ENCODE measurements at regions not wholly inside any gene's neighbourhood (a gene's known extent, or its start where the extent isn't known, plus 50 kb on each side); places are given as distances from the start of the nearest gene placed in this dataset.
"Not testable (repeated sequence)": the region's sequence is repeated elsewhere in the genome, so short reads cannot be mapped to it uniquely, and the experiment has no call there.

DNA sequence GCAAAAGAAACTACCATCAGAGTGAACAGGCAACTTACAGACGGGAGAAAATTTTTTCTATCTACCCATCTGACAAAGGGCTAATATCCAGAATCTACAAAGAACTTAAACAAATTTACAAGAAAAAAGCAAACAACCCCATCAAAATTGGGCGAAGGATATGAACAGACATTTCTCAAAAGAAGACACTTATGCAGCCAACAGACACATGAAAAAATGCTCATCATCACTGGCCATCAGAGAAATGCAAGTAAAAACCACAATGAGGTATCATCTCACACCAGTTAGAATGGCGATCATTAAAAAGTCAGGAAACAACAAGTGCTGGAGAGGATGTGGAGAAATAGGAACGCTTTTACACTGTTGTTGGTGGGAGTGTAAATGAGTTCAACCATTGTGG lies 206.6 kb upstream of the HTR1E start:
- not testable (repeated sequence) for TF ChIP-seq POLR2A, CTCF, EP300, POLR2AphosphoS5 (IDR thresholded peaks at IDR 0.05)
